H1 (cell line): ENCODE measurements at regions not wholly inside any gene's neighbourhood (a gene's known extent, or its start where the extent isn't known, plus 50 kb on each side); places are given as distances from the start of the nearest gene placed in this dataset.

Experiments
- MAFK ChIP-seq: IDR thresholded peaks from 2 replicates; pipeline ENCODE4 v1.6.1; 2012; ENCODE audit warnings: low read depth, mild to moderate bottlenecking, improper control_type of control experiment, low read length
- NRF1 ChIP-seq: IDR thresholded peaks from 2 replicates; pipeline ENCODE4 v1.6.1; 2011; ENCODE audit warnings: mild to moderate bottlenecking, low read depth, low read length, improper control_type of control experiment
- RXRA ChIP-seq: IDR thresholded peaks from 2 replicates; pipeline ENCODE4 v1.6.1; 2011; ENCODE audit warnings: low read depth, mild to moderate bottlenecking, low read length, moderate library complexity; ENCODE audit not compliant: insufficient read depth

- TF ChIP-seq RXRA (no peak), NRF1 (no peak), MAFK (no peak)
- TF ChIP-seq, all 59 proteins: peak for 0
Observed at GRCh38 chr7:153829525-153829924, 222.7 kb upstream of the DPP6 start (continued).
